Uterus (tissue), 3 donors: ENCODE measurements at regions not wholly inside any gene's neighbourhood (a gene's known extent, or its start where the extent isn't known, plus 50 kb on each side); places are given as distances from the start of the nearest gene placed in this dataset.
A peak's percentile ranks its signal among the peaks of the same experiment; 100 is the strongest.

Experiments
- DNase-seq, 2 donors: peaks; one replicate each; pipeline ENCODE4 v3.0.0-alpha.2; 2019 to 2020
- H3K27ac ChIP-seq, 2 donors: fragments of 200-600 bp; sonication (generic); 1 replicate in 1 of 2; 2 replicates in 1 of 2; pipeline ENCODE4 v1.5.1; 2016 to 2018
- H3K27me3 ChIP-seq, 2 donors: fragments of 200-600 bp; sonication (generic); one replicate each; pipeline ENCODE4 v1.5.1; 2018 to 2019; ENCODE audit warnings: control low read depth in 1 of 2
- H3K36me3 ChIP-seq, 2 donors: fragments of 200-600 bp; sonication (generic); one replicate each; pipeline ENCODE4 v1.5.1; 2019; ENCODE audit warnings: control low read depth in 1 of 2
- H3K4me1 ChIP-seq, 2 donors: fragments of 200-600 bp; sonication (generic); one replicate each; pipeline ENCODE4 v1.5.1; 2018 to 2019; ENCODE audit warnings: control low read depth in 1 of 2
- H3K4me3 ChIP-seq, 2 donors: fragments of 200-600 bp; sonication (generic); 1 replicate in 1 of 2; 2 replicates in 1 of 2; pipeline ENCODE4 v1.5.1; 2018 to 2019; ENCODE audit warnings: mild to moderate bottlenecking in 1 of 2
- H3K9me3 ChIP-seq, 2 donors: fragments of 200-600 bp; sonication (generic); one replicate each; pipeline ENCODE4 v1.5.1; 2019; ENCODE audit warnings: control low read depth in 1 of 2
- POLR2A ChIP-seq, 2 donors: fragments of 450-650 bp; IDR thresholded peaks; one replicate each; pipeline ENCODE4 v1.6.1; 2016; ENCODE audit warnings: antibody characterized with exemption in 2 of 2, mild to moderate bottlenecking in 1 of 2, moderate library complexity in 1 of 2
- intact Hi-C: fragments of 100-400 bp; cut with DNase I; formaldehyde crosslinking; loops from one replicate; pipeline ENCODE4 v1.15.1; 2023; ENCODE audit warnings: low total_unique reads
- TF ChIP-seq, protein P1 (sequence below), 4 experiments: fragments of 200-600 bp in 2 of 4; fragments of 450-650 bp in 2 of 4; sonication (generic) in 2 of 4; IDR thresholded peaks; one replicate each; pipeline ENCODE4 v1.5.1; 2016 to 2019; ENCODE audit warnings: antibody characterized with exemption in 4 of 4, mild to moderate bottlenecking in 2 of 4, moderate library complexity in 1 of 4
- donor health status: DM: yes; HTN: yes; CAD: no.

GRCh38 chr5:35438288-35438687 lies 179.4 kb upstream of the SPEF2 start:
- H3K9me3 ChIP-seq: no peaks in the 10 kb centered on the region
- no peak for DNase-seq
- intact Hi-C loops: no loop called here
- no peaks in the 10 kb centered on the region for H3K27me3 ChIP-seq
- no peak overlapping the region for H3K27ac ChIP-seq
- no peaks in the 10 kb centered on the region for H3K36me3 ChIP-seq
- no peaks in the 10 kb centered on the region for H3K4me1 ChIP-seq
- no peak overlapping the region for H3K4me3 ChIP-seq
- no peak for TF ChIP-seq POLR2A (IDR thresholded peaks at IDR 0.05)
- TF ChIP-seq, protein P1, sequence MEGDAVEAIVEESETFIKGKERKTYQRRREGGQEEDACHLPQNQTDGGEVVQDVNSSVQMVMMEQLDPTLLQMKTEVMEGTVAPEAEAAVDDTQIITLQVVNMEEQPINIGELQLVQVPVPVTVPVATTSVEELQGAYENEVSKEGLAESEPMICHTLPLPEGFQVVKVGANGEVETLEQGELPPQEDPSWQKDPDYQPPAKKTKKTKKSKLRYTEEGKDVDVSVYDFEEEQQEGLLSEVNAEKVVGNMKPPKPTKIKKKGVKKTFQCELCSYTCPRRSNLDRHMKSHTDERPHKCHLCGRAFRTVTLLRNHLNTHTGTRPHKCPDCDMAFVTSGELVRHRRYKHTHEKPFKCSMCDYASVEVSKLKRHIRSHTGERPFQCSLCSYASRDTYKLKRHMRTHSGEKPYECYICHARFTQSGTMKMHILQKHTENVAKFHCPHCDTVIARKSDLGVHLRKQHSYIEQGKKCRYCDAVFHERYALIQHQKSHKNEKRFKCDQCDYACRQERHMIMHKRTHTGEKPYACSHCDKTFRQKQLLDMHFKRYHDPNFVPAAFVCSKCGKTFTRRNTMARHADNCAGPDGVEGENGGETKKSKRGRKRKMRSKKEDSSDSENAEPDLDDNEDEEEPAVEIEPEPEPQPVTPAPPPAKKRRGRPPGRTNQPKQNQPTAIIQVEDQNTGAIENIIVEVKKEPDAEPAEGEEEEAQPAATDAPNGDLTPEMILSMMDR (IDR thresholded peaks at IDR 0.05): no peak

- DNase-seq: no peak
- Histone ChIP-seq H3K4me1 (no peaks in the 10 kb centered on the region), H3K27ac (no peak overlapping the region), H3K9me3 (no peaks in the 10 kb centered on the region), H3K36me3 (no peaks in the 10 kb centered on the region), H3K27me3 (no peaks in the 10 kb centered on the region), H3K4me3 (no peak overlapping the region)
- TF ChIP-seq, protein P1 (IDR thresholded peaks at IDR 0.05): peak in 2 of 4 experiments; percentile 16 to 21
- TF ChIP-seq POLR2A (IDR thresholded peaks at IDR 0.05): no peak
- intact Hi-C loops: no loop called here
Observed at GRCh38 chr5:35436400-35437057, 181.1 kb upstream of the SPEF2 start.

DNA sequence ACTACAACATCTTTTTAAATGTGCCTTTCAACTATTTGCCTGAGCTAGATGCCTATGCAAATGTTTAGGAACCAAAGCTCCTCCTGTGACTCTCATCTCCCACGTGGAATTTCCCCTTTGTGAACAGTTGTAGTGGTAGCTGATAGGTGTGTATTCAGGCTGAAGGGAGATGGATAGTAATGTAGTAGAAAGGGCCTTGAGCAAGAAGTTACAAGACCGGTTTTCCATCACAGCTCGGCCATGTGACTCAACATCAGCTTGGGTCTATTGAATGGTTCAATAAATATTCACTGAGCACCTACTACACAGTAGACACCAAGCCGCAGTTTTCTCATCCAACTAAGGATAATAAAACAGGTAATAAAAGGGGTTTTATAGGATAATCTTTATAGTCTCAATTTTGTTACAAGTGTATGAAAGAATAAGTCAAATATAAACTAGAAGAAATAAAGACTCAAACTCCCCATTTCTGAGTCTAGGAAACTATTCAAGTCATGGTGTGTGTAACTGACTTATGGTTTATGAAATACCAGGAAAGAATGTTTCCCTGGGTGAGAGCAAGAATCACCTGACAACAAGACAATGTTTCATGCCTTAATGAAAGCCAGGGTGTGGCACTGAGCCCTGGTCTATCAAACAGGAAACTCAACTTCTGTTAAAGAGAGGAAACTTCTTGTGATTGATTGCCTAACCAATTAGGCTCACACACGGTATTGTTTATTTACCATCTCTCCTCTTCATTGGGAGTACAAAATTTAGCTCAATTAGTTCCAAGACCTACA lies 187.1 kb upstream of the SPEF2 start:
- Histone ChIP-seq H3K27me3 (no peaks in the 10 kb centered on the region), H3K27ac (no peak overlapping the region), H3K4me1 (no peaks in the 10 kb centered on the region), H3K9me3 (no peaks in the 10 kb centered on the region), H3K4me3 (no peak overlapping the region), H3K36me3 (no peaks in the 10 kb centered on the region)
- intact Hi-C loops: no loop called here
- TF ChIP-seq, protein P1 (IDR thresholded peaks at IDR 0.05): no peak
- no peak for TF ChIP-seq POLR2A (IDR thresholded peaks at IDR 0.05)
- no peak for DNase-seq

DNA sequence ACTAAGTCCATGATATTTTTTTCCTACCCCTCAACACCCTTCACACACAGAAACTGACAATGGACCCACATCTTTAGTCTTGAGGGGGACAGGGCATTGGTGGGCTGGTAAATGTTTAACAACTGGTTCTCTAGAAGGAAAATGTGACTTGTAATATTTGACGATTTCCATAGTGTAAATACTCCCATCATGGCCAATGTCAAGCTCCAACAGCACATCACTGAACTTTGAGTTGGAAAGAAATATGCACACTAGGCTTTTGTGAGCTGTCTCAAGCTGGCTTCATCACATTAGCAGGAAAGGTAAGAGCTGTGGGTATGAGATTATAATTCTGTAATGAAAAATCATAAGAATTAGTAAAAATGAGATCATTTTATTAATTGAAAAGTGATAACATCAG lies 189.9 kb upstream of the PRLR start:
- H3K36me3 ChIP-seq: no peaks in the 10 kb centered on the region
- H3K4me1 ChIP-seq: no peaks in the 10 kb centered on the region
- intact Hi-C loops: no loop called here
- H3K27me3 ChIP-seq: no peaks in the 10 kb centered on the region
- H3K9me3 ChIP-seq: no peaks in the 10 kb centered on the region
- no peak for DNase-seq
- no peak overlapping the region for H3K4me3 ChIP-seq
- TF ChIP-seq POLR2A (IDR thresholded peaks at IDR 0.05): no peak
- TF ChIP-seq, protein P1 (IDR thresholded peaks at IDR 0.05): no peak
- H3K27ac ChIP-seq: no peak overlapping the region

- no peak overlapping the region for H3K4me3 ChIP-seq
- intact Hi-C loops: no loop called here
- no peak overlapping the region for H3K27ac ChIP-seq
Observed at GRCh38 chr5:35417040-35417439, 186.8 kb upstream of the PRLR start.

More at GRCh38 chr5:35417040-35417439, 186.8 kb upstream of the PRLR start:
- no peaks in the 10 kb centered on the region for H3K4me1 ChIP-seq
- H3K36me3 ChIP-seq: no peaks in the 10 kb centered on the region
- no peaks in the 10 kb centered on the region for H3K9me3 ChIP-seq
- DNase-seq: no peak
- no peaks in the 10 kb centered on the region for H3K27me3 ChIP-seq
- TF ChIP-seq, protein P1 (IDR thresholded peaks at IDR 0.05): no peak
- TF ChIP-seq POLR2A (IDR thresholded peaks at IDR 0.05): no peak
